ENCODE measurements at regions not wholly inside any gene's neighbourhood (a gene's known extent, or its start where the extent isn't known, plus 50 kb on each side); places are given as distances from the start of the nearest gene placed in this dataset.

GRCh38 chr6:105747823-105748405, 338.2 kb upstream of the PRDM1 start:
- ATAC-seq (no peak), DNase-seq (ENCODE audit: low spot score) (no peak)
- Histone ChIP-seq H3K36me3 (ENCODE audit: insufficient read depth) (no peaks in the 10 kb centered on the region), H2AFZ (no peak overlapping the region), H3K27ac (ENCODE audit: low read depth) (no peak overlapping the region), H3K79me2 (replicated peaks; ENCODE audit: insufficient read depth) (no peaks in the 10 kb centered on the region), H3K27me3 (ENCODE audit: insufficient read depth) (no peaks in the 10 kb centered on the region), H3K9me2 (ENCODE audit: insufficient read depth) (no peaks in the 10 kb centered on the region; the same call in 1 of the 2 replicates), H3K4me2 (no peak overlapping the region), H3F3A (replicated peaks; ENCODE audit: low read depth) (no peaks in the 10 kb centered on the region), H3K4me3 (no peak overlapping the region), H3K4me1 (ENCODE audit: insufficient read depth) (peaks cover 18% of the 10 kb centered on the region), H4K20me1 (replicated peaks; ENCODE audit: insufficient read depth) (no peaks in the 10 kb centered on the region)
- TF ChIP-seq POLR2AphosphoS5 (IDR thresholded peaks at IDR 0.05; ENCODE audit: low read depth), result no peak
- no peak for TF ChIP-seq ZNF114 (CRISPR knock-in tag; IDR thresholded peaks at IDR 0.05)
- no peak for TF ChIP-seq REST (IDR thresholded peaks at IDR 0.05; ENCODE audit: unreplicated experiment)
- Mint-ChIP-seq H3K36me3 (ENCODE audit: low read depth) (no peaks in the 10 kb centered on the region), H3K4me3 (no peak overlapping the region), H3K4me1 (peaks cover 21% of the 10 kb centered on the region), H3K27ac (no peak overlapping the region), H3K9me3 (no peaks in the 10 kb centered on the region), H3K27me3 (ENCODE audit: insufficient read depth, low read depth, poor library complexity) (no peaks in the 10 kb centered on the region)

- Mint-ChIP-seq H3K36me3 (ENCODE audit: low read depth) (no peaks in the 10 kb centered on the region), H3K4me1 (peaks cover 21% of the 10 kb centered on the region), H3K9me3 (no peaks in the 10 kb centered on the region; the same call in 2 of the 3 replicates), H3K4me3 (no peak overlapping the region), H3K27ac (no peak overlapping the region), H3K27me3 (ENCODE audit: insufficient read depth, low read depth, poor library complexity) (no peaks in the 10 kb centered on the region)
- H3K4me2 ChIP-seq, result no peak overlapping the region
- no peaks in the 10 kb centered on the region for H3K36me3 ChIP-seq (ENCODE audit: insufficient read depth)
- ATAC-seq, result no peak
- DNase-seq (ENCODE audit: low spot score), result no peak
- no peaks in the 10 kb centered on the region for H3K79me2 ChIP-seq (replicated peaks; ENCODE audit: insufficient read depth)
- no peaks in the 10 kb centered on the region for H3F3A ChIP-seq (replicated peaks; ENCODE audit: low read depth)
- no peaks in the 10 kb centered on the region for H4K20me1 ChIP-seq (replicated peaks; ENCODE audit: insufficient read depth)
- H3K9me2 ChIP-seq (ENCODE audit: insufficient read depth), result no peaks in the 10 kb centered on the region; the same call in 1 of the 2 replicates
- H3K4me1 ChIP-seq (ENCODE audit: insufficient read depth), result peaks cover 21% of the 10 kb centered on the region
- no peak overlapping the region for H3K27ac ChIP-seq (ENCODE audit: low read depth)
- no peak overlapping the region for H2AFZ ChIP-seq
- H3K27me3 ChIP-seq (ENCODE audit: insufficient read depth), result no peaks in the 10 kb centered on the region
- no peak overlapping the region for H3K4me3 ChIP-seq
- no peak for TF ChIP-seq REST (IDR thresholded peaks at IDR 0.05; ENCODE audit: unreplicated experiment)
- TF ChIP-seq CREB1 (CRISPR knock-in tag; IDR thresholded peaks at IDR 0.05; ENCODE audit: low read depth), result no peak
- no peak for TF ChIP-seq EZH2phosphoT487 (IDR thresholded peaks at IDR 0.05; ENCODE audit: unreplicated experiment)
- no peak for TF ChIP-seq JUNB (IDR thresholded peaks at IDR 0.05; ENCODE audit: unreplicated experiment)
- no peak for TF ChIP-seq CTCF (conservative IDR thresholded peaks at IDR 0.05; ENCODE audit: low read depth in 2 of 2)
- TF ChIP-seq ZNF114 (CRISPR knock-in tag; IDR thresholded peaks at IDR 0.05), result no peak
- TF ChIP-seq STAT1 (IDR thresholded peaks at IDR 0.05; ENCODE audit: unreplicated experiment), result no peak
- TF ChIP-seq POLR2AphosphoS5 (IDR thresholded peaks at IDR 0.05; ENCODE audit: low read depth), result no peak
- TF ChIP-seq NANOG (IDR thresholded peaks at IDR 0.05; ENCODE audit: borderline replicate concordance), result no peak
- TF ChIP-seq EZH2 (IDR thresholded peaks at IDR 0.05; ENCODE audit: low read depth, unreplicated experiment), result no peak
- TF ChIP-seq ZNF331 (CRISPR knock-in tag; IDR thresholded peaks at IDR 0.05; ENCODE audit: low read depth), result no peak
- no peak for TF ChIP-seq ETS1 (IDR thresholded peaks at IDR 0.05)
Measured at GRCh38 chr6:105746509-105746908, 339.6 kb upstream of the PRDM1 start.
